Stimulated activated CD8-positive, alpha-beta memory T cell treated with anti-CD3 and anti-CD28 coated beads, Interleukin-15, amount 100 ng/mL, for 4 hours (primary cell): ENCODE measurements at regions not wholly inside any gene's neighbourhood (a gene's known extent, or its start where the extent isn't known, plus 50 kb on each side); places are given as distances from the start of the nearest gene placed in this dataset.

Experiments
- DNase-seq, 2 donors: peaks; one replicate each; pipeline ENCODE4 v3.0.0-alpha.2; 2020; ENCODE audit warnings: low read depth in 2 of 2

DNA sequence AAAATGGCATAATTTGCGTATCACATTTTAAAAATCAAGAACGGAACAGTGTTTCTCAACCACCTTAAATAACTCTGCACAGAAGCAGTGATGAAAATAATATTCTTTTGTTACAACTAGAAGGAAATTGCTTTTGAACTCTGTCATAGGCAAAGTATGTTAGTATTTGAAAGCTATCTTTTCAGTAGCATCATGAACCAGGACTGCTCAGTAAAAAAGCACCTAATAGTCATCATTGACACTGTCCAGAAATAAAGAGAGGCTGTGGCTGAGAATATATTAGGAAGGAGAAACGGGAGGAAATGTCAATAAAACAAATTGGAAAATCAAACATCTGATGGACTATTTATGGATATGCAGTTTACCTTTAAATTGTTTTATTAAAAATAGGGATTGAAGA is 237.2 kb upstream of the AKR1E2 start:
- no peak for DNase-seq

DNA sequence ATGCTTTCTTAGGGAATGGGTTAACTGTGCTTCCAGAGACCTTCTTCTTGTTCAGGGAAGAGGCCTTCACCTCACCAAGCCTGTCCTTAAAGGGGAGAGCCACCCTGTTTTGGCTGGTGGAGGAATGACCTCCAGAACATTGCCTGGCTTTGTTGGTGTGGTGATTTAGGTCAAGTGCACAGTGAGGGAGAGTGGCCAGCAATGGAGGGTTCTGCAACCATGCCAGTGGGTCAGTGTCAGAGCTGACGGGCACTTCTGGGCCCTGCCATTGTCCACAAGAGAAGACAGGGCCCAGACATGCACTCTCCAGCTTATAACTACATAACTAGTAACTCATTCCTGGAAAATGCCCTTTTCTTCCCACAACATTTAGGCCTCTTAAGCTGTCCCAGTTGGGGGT is 238.5 kb upstream of the AKR1E2 start:
- no peak for DNase-seq

DNA sequence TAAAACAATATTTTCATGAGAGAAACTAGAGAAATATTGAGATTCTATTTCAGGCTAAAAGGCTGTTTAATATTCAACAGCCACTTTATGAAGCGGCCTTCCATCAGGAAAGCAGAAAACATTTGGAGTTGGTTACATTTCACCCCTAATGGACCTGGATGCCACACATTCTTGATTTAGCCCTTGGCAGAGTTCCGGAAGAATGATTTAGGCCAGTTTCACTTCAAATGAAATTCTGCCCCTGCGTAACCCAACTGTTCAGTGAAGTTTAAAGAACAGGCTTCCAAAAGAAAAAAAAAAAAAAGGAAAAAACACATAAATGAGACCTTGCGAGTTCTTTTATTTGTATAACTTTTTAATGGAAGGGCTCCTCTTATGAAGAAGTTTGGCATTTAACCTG is 239.2 kb upstream of the AKR1E2 start:
- no peak for DNase-seq

DNA sequence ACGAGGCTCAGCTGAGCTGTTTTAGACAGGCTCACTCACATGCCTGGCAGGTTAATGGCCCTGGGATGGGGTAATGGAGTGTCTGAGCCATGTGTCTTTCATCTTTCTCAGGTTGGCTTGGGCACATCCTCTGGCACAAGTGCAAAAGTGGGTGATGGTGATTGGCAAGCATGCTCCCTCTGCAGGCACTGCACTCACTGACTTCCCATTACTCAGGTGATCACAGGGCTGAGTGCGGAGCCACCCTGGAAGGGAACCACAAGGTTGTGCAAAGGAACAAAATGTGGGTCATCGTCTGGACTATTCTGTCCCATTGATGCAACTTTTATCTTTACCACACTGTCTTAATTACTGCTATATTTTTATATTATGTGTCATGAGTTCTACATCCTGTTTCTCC is 244.1 kb upstream of the AKR1E2 start:
- DNase-seq = no peak

- DNase-seq = no peak
These were observed 246.2 kb upstream of the AKR1E2 start for GRCh38 chr10:4579844-4580243.

DNA sequence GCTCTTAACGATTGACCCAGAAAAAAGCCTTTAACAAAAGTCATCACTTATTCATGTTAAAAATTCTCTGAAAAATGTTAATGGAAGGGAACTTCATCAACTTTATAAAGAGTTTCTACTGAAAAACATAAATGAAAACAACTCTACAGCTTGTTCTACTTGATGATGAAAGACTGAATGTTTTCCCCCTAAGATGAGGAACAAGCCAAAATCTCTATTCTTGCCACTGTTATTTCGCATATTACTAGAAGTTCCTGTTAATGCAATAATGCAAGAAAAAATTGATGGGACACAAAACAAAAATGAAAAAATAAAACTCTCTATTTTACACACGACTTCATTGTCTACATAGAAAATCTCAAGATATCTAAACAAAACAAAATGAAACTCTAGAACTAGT is 249.8 kb upstream of the AKR1E2 start:
- no peak for DNase-seq

- no peak for DNase-seq
These were observed 256.9 kb upstream of the AKR1E2 start for GRCh38 chr10:4569151-4569550.

DNA sequence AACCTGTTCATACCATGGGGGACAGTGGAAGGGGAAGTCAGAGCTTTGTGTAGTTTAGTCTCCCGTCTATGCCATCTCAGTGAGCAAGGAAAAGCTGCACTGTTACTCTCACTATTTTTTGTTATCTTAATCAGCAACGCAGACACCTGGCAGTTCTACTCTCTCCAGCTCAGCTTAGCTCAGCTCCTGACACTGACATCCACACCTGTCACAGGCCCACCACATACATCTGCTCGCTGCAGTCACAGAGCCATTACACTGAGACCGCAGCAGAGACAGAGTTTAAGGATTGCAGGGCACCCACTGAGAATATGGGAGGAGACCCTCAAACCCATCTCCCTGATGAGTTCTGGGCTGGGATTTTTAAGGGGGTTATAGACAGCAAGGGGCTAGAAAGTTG is 257.3 kb upstream of the AKR1E2 start:
- DNase-seq = no peak

DNA sequence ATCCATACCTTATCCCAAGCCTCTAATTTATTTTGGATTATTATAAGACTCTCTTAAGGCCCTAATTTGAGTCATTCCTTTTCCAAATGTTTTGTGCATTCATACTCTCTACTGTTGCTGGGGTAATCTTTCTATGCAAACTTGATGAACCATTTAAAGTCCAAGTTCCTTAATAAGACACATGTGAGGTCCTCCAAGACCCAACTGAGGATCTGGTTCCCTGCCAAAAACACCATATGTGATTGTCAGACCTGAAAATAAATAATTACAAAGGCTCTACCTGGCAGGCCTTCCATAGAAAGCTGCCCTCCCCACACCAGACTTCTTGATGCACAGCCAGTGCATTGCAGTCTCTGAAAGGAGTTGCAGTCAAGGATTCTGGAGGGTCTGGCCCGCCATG is 257.9 kb upstream of the AKR1E2 start:
- no peak for DNase-seq

- DNase-seq = no peak
These were observed 258.4 kb upstream of the AKR1E2 start for GRCh38 chr10:4567637-4568036.

GRCh38 chr10:4566011-4566410 is 260.0 kb upstream of the AKR1E2 start:
- no peak for DNase-seq

GRCh38 chr10:4561296-4561695 is 264.7 kb upstream of the AKR1E2 start:
- no peak for DNase-seq

DNA sequence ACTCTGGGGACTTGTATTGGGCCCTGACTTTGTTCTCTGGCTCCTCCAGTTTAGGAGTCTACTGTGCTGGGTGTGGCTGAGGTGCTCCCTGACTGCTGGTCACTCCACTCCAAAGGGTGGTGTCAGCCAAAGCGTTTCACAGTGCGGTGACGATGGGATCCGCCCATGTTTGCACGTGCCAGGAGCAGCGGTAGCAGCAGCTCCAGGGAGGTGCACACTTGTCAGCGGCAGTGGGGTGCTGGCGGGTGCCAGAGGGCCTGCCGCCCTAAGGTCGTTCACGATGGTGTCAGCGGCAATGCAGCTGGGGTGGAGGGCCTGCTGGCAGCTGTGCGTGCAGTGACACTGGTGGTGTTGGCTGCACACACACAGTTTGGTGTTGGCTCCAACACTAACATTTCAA is 268.5 kb upstream of the AKR1E2 start:
- DNase-seq = no peak

- no peak for DNase-seq
These were observed 269.5 kb upstream of the AKR1E2 start for GRCh38 chr10:4556527-4556926.

GRCh38 chr10:4555920-4556319 is 270.1 kb upstream of the AKR1E2 start:
- DNase-seq = no peak

GRCh38 chr10:4549139-4549653 is 276.8 kb upstream of the AKR1E2 start:
- DNase-seq = no peak

GRCh38 chr10:4546931-4547330 is 279.1 kb upstream of the AKR1E2 start:
- no peak for DNase-seq

DNA sequence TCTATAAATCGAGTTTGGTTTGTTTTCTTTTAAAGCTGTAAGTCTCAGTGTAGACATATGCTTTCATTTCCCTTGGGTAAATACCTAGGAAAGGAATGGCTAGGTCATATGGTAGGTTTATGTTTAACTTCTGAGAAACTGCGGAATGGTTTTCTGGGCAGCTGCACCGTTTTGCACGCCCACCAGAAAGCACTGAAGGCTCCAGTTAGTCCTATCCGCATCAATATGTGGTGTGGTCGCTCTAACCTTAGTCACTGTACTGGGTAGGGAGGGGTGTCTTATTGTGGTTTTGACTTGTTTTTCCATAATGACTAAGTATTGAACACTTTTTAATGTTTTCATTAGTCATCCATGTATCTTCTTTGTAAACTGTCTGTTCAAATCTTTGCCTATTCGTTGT is 279.5 kb upstream of the AKR1E2 start:
- peak in 1 of 2 donors; percentile 7 for DNase-seq

GRCh38 chr10:4545062-4545461 is 280.9 kb upstream of the AKR1E2 start:
- DNase-seq = no peak

GRCh38 chr10:4543938-4544533 is 282.0 kb upstream of the AKR1E2 start:
- no peak for DNase-seq

DNA sequence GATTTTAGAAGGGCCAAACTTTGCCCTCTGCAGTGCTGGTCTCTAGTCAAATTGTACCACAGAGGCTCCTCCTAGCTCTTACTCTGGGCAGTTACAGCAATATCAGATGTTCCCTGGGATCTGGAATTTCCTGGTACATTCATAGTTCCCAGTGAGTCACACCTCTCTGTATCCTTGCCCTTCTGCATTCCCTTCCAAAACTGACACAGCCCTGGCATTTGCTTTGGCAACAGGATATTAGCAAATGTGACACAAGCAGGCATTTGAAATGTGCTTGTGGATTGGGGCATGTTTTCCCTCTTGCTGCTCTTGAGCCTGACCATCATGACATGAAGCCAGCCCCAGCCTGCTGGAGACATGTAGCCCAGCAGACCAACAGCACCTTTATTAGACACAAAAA is 284.7 kb upstream of the AKR1E2 start:
- no peak for DNase-seq

DNA sequence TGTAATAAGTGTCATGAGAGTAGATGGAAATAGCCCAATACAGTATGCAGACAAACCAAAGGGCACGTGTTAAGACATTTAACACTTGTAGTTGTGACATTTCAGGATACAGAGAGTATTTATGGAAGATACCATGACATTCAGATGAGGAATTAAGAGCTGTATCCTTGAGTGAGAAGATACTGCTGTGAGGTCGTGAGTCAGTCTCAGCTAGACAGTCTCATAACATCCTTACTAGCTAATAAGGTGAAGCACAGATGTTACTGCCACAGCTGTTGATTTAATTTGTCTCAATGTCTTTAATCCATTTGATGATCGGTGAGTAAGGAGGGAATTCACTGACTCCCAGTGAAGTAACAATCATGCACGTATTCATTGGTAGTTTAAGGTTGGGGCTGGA is 288.0 kb upstream of the AKR1E2 start:
- no peak for DNase-seq

GRCh38 chr10:4535521-4535920 is 290.5 kb upstream of the AKR1E2 start:
- DNase-seq = no peak

DNA sequence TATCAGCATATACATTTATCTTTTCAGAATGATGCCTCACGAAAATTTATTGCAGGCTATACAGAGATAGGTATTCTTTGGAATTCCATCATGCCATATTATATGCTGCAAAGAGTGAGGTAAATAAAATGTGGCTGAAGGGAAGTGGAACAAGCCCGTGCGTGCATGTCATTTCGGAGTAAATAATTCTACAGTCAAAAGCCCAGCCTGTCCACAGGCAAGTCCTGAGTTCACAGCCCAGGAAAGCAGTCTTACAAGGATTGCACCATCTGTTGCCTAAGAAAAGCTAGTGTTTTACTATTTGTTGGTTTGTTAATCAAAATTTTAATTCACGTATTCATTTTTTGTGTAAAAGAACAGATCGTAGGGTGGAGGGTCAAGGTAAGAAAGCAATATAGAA is 292.4 kb upstream of the AKR1E2 start:
- DNase-seq = no peak
